ENCODE measurements at regions not wholly inside any gene's neighbourhood (a gene's known extent, or its start where the extent isn't known, plus 50 kb on each side); places are given as distances from the start of the nearest gene placed in this dataset.

- TF ChIP-seq EZH2 (IDR thresholded peaks at IDR 0.05; ENCODE audit: borderline replicate concordance, low read length) (no peak), CTCF (conservative IDR thresholded peaks at IDR 0.05 in 1 of 2, IDR thresholded peaks at IDR 0.05 in 1 of 2; ENCODE audit: extremely low read depth in 1 of 2, insufficient read depth in 1 of 2, low read depth in 1 of 2, low read length in 2 of 2) (no peak)
These were observed 529.6 kb downstream of the DHX35 start for GRCh38 chr20:39491711-39492110.
